ENCODE measurements at regions not wholly inside any gene's neighbourhood (a gene's known extent, or its start where the extent isn't known, plus 50 kb on each side); places are given as distances from the start of the nearest gene placed in this dataset.

DNA sequence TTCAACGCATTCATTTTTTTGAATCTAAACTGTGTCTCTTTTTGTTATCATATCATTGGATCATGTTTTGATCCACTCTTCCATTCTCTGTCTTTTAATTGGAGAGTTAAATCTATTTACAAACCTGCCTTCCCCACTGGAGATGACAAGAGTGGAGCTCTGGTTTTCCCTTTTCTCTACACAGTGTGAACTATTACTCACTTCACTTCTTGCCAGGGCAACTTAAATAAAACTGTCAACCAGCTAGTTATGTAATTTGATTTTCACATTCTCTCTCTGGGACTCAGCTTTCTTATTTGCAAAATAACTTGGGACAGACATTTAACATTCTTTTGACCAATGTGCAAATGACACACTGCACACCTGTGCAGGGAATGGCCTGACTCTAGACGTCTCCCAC lies 230.8 kb upstream of the CST7 start:
- TF ChIP-seq, protein P1, sequence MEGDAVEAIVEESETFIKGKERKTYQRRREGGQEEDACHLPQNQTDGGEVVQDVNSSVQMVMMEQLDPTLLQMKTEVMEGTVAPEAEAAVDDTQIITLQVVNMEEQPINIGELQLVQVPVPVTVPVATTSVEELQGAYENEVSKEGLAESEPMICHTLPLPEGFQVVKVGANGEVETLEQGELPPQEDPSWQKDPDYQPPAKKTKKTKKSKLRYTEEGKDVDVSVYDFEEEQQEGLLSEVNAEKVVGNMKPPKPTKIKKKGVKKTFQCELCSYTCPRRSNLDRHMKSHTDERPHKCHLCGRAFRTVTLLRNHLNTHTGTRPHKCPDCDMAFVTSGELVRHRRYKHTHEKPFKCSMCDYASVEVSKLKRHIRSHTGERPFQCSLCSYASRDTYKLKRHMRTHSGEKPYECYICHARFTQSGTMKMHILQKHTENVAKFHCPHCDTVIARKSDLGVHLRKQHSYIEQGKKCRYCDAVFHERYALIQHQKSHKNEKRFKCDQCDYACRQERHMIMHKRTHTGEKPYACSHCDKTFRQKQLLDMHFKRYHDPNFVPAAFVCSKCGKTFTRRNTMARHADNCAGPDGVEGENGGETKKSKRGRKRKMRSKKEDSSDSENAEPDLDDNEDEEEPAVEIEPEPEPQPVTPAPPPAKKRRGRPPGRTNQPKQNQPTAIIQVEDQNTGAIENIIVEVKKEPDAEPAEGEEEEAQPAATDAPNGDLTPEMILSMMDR (conservative IDR thresholded peaks at IDR 0.05; ENCODE audit: low read length), result no peak
- no peak for TF ChIP-seq EZH2phosphoT487 (IDR thresholded peaks at IDR 0.05; ENCODE audit: borderline replicate concordance)

Measured in Loucy (cell line).